ENCODE measurements at regions not wholly inside any gene's neighbourhood (a gene's known extent, or its start where the extent isn't known, plus 50 kb on each side); places are given as distances from the start of the nearest gene placed in this dataset.
"Not testable (repeated sequence)": the region's sequence is repeated elsewhere in the genome, so short reads cannot be mapped to it uniquely, and the experiment has no call there.

DNA sequence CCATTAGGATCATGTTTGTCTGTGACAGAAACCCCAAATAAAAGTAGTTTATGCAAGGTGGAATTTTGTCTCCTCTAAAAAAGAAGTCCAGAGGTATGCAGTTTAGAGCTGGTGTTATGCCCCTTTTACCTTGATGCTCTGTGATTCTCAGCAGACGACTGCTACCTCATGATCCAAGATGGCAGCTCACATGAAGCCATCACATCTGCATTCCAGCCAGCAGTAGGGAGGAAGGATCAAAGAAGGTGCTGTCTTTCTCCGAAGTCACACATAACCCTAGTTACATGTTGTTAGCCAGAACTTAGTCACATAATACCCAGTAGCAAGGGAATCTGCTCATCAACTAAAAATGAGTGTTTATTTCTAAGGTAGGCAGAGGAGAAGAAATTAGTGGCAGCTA lies 135.7 kb upstream of the HS3ST2 start:
- no peak for DNase-seq (ENCODE audit: low read depth)

DNA sequence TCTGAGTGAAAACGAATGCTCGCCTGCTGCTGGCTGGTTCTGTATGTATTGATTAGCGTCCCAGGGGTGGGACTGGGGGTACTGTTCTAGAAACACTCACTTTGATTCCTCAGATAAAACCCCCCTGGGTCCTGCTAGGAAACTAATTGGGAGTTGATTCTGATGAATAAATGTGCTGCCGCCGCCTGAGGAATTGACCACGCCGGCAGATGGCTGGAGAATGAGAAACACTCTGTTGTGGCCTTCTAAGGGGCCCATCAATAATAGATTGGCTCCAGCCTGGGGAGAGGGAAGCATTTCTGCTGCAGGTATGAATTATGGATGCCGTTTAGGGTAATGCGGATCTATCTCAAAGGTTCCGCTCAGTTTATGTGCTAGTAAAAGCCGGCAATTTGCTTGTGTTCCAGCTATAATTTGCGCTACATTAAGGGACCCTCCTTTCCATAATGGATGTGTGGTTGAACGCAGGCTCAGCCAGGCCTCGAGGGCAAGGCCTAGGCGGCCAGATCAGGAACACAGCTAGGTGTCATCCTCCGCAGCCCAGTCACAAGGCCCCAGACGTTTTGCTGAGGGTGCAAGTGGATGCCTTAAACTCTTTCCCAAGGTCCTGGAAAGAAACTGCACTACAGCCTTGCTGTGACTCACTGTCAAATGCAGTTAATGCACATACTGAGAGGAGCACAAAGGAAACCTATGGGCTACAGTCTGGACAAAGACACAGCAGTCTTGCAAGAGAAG lies 132.2 kb upstream of the HS3ST2 start:
- no peak for DNase-seq (ENCODE audit: low read depth)

DNA sequence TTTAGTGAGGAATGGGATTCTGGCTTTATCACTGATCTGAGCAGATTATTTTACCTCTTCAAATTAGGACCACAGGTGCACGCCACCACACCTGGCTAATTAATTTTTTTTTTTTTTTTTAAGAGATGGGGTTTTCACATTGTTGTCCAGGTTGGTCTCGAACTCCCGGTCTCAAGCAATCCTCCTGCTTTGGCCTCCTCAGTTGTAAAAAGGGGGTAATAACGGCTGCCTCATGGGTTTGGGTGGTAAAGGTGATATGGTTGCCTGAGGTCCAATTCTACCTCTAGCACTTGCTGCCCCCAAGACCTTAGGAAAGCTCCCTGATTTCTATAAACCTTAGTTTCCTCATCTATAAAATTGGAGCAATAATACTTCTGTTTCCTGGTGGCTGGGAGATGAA lies 130.7 kb upstream of the HS3ST2 start:
- no peak for DNase-seq (ENCODE audit: low read depth)

DNA sequence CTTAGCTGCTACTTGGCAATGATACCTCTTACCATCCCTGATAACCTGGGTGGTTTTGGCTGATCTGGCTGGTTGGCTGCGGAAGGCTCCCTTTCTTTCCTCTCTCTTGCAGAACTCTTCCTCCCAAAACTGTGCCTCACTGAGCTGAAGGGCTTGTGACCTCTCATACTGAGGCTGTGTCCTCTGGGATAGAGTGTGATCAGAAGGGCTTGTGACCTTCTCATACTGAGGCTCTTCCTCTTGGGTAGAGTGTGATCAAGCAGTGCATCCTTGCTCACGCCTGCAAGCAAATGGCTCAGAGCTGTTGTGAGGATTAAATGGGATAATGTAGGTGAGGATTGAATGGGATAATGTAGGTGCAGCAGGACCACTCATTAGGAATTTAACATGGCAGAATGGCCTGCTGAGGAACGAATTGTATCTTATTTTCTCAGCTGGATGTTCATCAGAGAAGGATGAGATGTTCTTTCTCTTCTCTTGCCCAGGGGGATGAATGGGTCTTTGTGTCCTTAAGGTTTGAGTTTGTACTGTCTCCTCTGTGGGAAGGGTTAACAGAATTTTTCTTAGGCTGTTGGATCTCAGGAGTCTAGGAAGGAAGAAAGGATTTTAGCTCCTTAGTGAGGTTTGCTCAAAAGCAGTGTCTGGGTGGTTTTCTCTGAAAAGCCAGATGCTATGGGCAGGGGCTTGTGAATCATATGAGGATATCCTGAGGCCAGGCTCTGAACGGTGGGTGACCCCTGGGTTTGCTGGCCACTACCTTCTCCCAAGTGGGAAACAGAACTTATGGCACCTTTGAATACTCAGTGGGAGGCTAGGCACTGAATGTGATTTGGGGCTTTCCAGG lies 130.0 kb upstream of the HS3ST2 start:
- DNase-seq (ENCODE audit: low read depth) = no peak

DNA sequence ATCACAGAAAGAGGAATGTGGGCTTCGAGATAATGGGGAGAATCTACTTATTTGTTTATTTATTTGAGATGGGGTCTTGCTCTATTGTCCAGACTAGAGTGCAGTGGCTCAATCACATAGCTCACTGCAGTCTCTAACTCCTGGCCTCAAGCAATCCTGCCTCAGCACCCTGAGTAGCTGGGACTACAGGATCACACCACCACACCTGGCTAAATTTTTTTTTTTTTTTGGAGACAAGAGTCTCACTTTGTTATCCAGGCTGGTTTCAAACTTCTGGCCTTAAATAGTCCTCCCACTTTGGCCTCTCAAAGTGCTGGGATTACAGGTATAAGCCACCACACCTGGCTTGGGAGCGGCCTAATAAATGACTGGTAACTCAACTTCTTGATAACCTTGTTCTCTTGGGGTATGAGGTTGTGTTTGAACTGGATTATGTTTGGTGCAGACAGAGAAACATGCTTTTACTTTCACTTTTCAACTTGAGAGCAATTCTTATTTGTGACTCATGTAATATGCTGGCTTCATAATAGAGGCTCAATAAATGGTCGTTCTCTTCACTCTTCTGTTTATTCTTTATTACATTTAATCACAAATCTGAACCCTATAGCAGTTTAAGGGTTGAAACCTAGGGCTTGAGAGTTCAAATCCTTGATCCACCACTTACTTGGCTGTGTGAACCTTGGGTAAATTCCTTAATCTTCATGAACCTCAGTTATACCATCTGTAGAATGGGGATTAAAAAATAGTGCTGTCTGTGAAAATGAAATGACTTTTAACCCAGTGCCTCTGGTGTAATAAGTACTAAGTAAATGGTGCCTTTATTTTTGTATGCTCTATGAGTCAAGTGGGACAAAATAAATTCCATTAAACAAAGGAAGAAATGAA lies 129.1 kb upstream of the HS3ST2 start:
- DNase-seq (ENCODE audit: low read depth) = peak; percentile 52

DNA sequence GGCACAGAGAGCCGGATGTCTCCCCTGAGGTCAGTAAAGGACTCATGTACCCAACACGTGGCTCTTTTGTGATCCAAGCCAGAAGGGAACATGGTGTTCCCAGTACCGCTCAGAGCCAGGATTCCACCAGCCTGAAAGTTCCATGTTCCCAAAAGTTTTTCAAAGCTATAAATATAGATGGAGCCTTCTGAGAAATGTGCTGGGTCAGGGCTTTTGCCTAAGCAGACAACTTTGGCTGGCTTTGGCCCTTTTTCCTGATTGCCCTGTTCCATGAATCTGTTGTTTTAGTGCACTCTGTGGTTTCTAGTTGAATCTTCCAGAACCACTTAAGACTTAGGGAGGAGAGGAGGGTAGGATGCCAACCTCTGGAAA lies 128.5 kb upstream of the HS3ST2 start:
- DNase-seq (ENCODE audit: low read depth) = peak; percentile 19

DNA sequence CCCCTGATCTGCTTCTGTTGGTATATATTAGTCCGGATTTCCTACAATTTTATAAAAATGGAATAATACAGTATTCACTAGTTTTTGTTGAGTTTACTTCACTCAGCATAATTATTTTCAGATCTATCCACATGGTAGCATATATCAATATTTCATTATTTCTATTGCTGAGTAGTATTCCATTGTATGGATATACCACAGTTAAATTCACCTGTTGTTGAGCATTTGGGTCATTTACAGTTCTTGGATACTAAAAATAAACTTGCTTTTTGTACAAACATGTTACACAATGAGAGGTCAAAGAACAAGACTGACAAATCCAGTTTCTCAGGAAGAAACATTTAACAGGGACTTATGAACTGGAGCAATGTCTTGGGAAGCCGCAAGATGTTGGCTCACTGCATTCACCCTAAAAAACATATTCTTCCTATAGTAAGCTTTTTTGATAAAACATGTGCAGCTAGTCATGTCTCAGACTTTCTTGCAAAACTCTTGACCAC lies 126.9 kb upstream of the HS3ST2 start:
- DNase-seq (ENCODE audit: low read depth) = no peak

DNA sequence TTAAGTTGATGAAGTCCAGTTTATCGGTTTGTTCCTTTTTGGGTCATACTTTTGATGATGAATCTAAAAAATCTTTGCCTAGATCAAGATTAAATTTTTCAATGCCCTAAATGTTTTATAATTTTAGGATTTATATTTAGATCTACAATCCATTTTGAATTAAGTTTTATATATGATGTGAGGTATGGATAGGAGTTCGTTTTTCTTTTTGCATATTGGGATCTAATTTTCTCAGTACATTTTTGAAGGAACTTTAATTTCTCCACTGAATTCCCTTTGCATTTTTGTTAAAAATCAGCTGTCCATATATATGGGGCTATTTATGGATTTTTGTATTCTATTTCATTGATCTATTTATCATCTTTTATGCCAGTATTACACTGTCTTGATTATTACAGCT lies 125.5 kb upstream of the HS3ST2 start:
- no peak for DNase-seq (ENCODE audit: low read depth)

DNA sequence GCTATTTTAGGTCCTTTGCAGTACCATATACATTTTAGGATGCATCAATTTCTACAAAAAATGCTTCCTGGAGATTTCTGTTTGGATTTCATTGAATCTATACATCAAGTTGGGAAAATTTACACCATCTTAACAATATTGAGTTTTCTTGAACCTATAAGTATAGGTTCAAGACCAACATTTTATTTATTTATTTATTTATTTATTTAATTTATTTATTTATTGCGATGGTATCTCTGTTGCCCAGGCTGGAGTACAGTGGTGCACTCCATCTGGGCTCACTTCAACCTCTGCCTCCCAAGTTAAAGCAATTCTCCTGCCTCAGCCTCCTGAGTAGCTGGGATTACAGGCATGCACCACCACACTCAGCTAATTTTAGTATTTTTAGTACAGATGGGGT lies 125.0 kb upstream of the HS3ST2 start:
- no peak for DNase-seq (ENCODE audit: low read depth)

DNA sequence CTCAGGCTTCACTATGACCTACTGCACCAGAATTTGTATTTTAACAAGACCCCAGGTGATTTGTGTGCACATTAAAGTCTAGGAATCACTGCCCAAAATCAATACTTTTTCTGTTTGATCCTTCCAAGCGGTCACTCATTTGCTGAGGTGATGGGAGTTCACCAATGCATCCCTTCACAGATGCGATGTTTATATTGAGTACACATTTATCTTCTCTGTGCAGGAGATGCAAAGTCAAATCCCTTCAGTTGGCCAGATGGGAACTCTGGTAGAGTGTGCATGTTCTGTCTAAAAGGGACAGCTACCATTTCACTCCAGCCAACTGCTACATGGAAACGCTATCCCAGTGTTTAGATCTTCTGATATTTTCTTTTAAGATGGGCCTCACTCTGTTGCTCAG lies 122.6 kb upstream of the HS3ST2 start:
- no peak for DNase-seq (ENCODE audit: low read depth)

DNA sequence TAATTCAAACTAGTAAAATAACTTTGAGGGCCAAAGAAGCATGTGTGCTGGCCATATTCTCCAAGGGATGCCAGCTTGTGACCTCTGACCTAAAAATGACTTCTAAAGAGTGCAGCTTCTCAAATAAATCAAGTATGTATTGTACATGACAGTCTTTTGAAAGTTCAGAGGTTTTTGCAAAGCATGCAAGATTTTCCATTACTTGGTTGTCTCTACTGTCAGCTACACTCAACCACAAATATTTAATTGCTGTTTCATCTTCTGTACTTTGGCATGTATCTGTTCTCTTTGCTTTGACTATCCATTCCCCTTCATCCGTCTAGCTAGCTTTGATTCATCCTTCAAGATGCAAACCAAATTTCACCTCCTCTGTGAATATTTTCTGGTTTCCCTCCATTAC lies 121.9 kb upstream of the HS3ST2 start:
- no peak for DNase-seq (ENCODE audit: low read depth)

DNA sequence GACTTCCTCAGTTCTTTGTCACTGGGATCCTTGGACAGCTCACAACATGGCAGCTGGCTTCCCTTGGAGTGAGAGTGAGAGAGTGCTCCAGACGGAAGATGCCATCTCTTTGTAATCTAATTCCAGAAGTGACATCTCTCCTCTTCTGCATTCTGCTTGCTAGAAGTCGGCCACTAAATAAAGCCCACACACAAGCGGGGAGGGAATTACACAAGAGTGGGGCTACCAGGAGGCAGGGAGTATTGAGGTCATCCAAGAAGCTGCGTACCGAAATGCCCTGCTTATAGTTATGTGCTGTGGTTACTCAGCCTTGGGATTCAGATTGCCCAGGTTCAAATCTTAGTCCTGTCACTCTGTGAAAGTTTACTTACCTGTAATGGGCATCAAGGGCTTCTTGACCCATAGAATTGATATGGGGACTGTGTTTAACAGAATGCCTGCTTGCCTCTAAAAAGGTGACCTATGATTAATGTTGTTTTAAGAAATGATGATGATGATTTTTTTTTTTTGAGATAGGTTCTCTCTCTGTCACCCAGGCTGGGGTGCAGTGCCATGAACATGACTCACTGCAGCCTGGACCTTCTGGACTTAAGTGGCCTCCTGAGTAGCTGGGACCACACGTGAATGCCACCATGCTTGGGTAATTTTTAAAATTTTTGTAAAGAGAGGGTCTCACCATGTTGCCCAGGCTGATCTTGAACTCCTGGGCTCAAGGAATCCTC lies 120.9 kb upstream of the HS3ST2 start:
- no peak for DNase-seq (ENCODE audit: low read depth)

DNA sequence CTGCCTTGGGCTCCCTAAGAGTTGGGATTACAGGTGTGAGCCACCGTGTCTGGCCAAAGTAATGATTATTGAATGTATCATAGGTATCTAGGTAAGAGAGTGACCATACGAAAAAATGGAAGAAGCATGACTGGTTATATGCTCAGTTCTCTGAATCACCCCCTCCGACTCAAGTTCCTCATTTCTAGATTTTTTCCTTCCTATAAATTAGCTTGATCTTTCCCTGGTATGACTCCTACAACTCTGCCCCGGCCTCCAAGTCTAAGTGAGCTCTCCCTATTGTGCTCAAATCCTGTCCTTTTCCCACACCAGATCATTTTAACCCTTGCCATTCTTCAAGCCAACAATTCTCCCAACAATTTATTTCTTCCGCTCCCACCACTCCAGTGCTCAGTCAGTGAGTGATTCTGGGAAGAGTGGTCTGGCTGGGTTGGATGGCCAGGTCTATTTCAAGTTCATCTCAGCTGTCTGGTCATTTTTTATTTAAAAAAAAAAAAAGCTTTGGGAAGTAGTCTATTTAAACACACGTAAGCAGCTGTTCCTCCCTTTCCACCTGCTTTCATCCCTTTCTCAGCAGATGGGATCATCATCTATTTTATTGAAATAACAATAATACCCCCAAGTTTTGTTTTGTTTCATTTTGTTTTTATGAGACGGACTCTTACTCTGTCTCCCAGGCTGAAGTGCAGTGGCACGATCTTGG lies 120.2 kb upstream of the HS3ST2 start:
- no peak for DNase-seq (ENCODE audit: low read depth)

DNA sequence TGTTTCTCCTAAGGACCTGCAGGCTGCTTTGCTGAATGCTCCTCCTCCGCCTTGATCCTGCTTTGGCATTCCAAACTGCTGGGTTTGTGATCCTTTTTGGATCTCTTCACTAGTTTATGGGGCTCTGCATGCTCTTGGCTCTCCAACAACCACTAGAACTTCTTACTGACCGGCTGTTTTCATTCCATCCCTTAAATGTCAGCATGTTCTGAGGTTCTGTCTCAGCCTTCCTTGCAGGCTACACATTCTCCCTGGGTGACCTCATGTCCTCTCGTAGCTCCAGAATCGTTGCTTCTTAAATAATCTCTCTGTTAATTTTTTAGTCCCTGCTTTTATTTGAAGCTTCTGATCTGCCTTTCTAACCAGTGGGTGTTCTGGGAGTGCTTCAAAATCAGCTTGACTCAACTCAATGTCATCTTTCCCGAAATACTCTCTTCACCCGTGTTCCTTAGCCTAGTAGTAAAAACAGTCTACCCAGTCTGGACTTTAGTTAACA lies 119.0 kb upstream of the HS3ST2 start:
- peak; percentile 61 for DNase-seq (ENCODE audit: low read depth)

DNA sequence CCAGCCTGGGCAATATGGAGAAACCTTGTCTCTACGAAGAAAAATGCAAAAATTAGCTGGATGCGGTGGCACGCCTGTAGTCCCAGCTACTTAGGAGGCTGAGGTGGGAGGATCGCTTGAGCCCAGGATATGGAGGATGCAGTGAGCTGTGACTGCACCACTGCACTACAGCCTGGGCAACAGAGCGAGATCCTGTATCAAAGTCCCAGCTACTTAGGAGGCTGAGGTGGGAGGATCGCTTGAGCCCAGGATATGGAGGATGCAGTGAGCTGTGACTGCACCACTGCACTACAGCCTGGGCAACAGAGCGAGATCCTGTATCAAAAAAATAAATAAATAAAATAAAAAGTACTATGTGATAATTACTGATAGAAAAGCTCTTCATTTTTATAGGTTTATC lies 118.2 kb upstream of the HS3ST2 start:
- not testable (repeated sequence) for DNase-seq (ENCODE audit: low read depth)

DNA sequence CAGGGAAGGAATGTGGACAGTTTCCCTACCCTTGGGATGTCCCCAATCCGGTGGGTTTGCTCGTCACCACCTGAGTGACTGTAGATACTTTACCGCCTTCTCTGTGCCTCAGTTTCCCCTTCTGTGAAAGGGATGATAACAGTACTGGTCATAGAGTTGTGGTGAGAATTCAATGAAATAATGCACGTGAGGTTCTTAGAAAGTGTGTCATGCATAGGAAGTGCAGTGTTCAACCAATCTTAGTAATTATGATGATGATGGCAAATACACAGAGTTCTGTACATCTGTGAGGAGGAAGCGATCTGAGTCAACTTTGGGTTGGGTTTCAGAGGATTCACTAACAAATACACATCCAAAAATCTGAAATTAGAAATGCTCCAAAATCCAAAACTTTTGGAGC lies 114.6 kb upstream of the HS3ST2 start:
- no peak for DNase-seq (ENCODE audit: low read depth)

DNA sequence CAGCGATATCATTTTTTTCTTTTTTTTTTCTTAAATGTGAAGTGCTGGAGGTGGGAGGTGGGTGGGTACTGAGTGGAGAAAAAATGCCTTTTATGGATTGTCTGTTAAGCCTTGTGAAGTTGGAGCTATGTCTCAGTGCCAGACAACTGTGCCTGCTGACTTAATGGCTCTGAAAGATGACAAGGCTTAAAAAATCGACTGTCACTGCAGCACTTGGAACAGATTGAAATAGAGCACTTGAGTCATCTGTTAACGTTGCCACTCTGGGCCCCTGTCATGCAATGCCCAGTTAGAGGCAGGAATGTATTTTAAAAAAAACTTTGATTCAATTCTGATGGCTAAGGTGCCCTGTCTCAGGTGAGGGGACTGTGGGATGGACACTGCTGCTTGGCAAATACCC lies 108.2 kb upstream of the HS3ST2 start:
- DNase-seq (ENCODE audit: low read depth) = no peak

DNA sequence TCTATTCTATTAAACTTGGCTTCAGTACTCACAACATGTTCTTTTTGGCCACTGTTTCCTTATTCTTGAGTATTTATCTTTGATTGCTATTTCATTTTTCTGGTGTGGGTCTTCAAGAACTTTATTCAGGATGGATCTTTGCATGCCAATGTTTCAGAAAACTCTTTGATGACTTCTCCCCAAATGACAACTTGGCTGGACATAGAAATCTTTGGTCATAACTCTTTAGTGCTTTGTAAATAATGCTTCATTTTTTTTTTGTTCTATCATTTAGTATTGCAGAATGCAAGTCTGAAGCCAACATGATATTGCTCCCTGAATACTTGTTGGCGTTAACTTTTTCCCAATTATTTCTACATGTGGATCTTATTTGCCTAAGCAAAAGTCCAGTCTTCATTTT lies 103.6 kb upstream of the HS3ST2 start:
- DNase-seq (ENCODE audit: low read depth) = no peak

DNA sequence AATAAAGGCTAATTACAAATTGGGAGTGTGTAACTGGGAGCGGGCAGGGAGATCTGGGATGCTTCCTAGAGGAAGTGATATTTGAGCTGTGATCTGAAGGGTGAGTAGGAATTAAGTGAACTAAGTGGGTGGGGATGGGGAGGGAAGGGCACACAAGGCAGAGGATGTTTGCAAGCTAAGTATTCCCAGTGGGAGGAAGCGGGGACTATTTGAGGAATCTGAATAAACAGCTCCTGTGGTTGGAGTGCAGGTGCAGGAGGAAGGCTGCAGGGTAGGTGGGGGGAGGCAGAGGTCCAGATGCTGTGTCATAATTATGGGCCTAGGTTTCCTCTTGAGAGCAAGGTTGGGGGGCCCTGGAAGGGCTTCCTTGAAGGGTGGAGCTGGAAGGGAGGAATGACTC lies 102.1 kb upstream of the HS3ST2 start:
- no peak for DNase-seq (ENCODE audit: low read depth)

DNA sequence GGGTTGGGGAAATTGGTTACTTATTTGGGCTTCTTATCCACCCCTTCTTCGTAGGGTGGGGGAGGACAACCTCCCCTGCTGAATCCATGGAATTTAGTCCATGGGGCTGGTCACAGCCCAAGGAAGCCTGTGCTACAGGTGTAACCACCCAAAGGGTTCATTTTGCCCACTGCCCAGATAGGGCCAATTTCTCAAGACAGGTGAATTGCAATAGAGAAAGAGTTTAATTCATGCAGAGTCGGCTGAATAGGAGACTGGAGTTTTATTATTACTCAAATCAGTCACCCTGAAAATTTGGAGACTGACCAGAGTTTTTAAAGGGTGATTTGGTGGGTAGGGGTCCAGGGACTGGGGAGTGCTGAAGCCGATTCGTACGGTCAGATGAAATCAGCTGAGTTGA lies 101.5 kb upstream of the HS3ST2 start:
- DNase-seq (ENCODE audit: low read depth) = no peak

DNA sequence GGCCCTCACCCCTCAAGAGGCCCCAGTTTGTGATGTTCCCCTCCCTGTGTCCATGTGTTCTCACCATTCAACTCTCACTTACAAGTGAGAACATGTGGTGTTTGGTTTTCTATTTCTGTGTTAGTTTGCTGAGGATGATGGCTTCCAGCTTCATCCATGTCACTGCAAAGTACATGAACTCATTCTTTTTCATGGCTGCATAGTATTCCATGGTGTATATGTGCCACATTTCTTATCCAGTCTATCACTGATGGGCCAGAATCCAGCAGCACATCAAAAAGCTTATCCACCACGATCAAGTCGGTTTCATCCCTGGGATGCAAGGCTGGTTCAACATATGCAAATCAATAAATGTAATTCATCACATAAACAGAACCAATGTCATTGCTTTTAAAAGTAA lies 95.4 kb upstream of the HS3ST2 start:
- DNase-seq (ENCODE audit: low read depth) = not testable (repeated sequence)

Data from M059J (cell line).